Upper lobe of left lung (tissue), 4 donors: ENCODE measurements at regions not wholly inside any gene's neighbourhood (a gene's known extent, or its start where the extent isn't known, plus 50 kb on each side); places are given as distances from the start of the nearest gene placed in this dataset.

Source experiments
- CTCF ChIP-seq, 6 experiments: fragments of 450-650 bp in 4 of 6; fragments of 200-600 bp in 2 of 6; sonication (generic) in 2 of 6; IDR thresholded peaks; one replicate each; pipeline ENCODE4 v1.5.1; 2016 to 2019; ENCODE audit warnings: antibody characterized with exemption in 6 of 6
- POLR2A ChIP-seq, 4 donors: fragments of 450-650 bp; IDR thresholded peaks; one replicate each; pipeline ENCODE4 v1.5.1; 2016 to 2017; ENCODE audit warnings: antibody characterized with exemption in 4 of 4, mild to moderate bottlenecking in 2 of 4

- TF ChIP-seq CTCF (IDR thresholded peaks at IDR 0.05) (no peak), POLR2A (IDR thresholded peaks at IDR 0.05) (no peak)
Measured at GRCh38 chr1:187848321-187848720, 1019.6 kb downstream of the PLA2G4A start.
